GM12878 (cell line): ENCODE measurements at regions not wholly inside any gene's neighbourhood (a gene's known extent, or its start where the extent isn't known, plus 50 kb on each side); places are given as distances from the start of the nearest gene placed in this dataset.

Experiments used
- ATAC-seq: fragments of 200-7000 bp; cut with Tn5 transposase; 3 replicates; pipeline ENCODE4 v1.9.1; 2020; ENCODE audit warnings: mild to moderate bottlenecking, moderate library complexity
- BruUV-seq: library from RNA; stranded (reverse); fragments of 400-500 nt; replicated peaks from 2 replicates; lab custom pipeline; 2021; lab: Mats Ljungman, UMichigan
- CTCF ChIA-PET: fragments of 300-600 bp; sonication (Branson Sonifier 250); formaldehyde crosslinking; extraction: SDS; loops from one replicate; lab custom pipeline; 2021; ENCODE audit warnings: inconsistent platforms; lab: Yijun Ruan, JAX
- POLR2A ChIA-PET: fragments of 350-600 bp; formaldehyde crosslinking; extraction: SDS; loops from one replicate; lab custom pipeline; 2021; ENCODE audit warnings: inconsistent platforms; lab: Charles Lee
- RAD21 ChIA-PET: fragments of 300-600 bp; sonication (Branson Sonifier 250); formaldehyde crosslinking; loops from one replicate; lab custom pipeline; 2023; ENCODE audit warnings: antibody characterized with exemption; ENCODE audit not compliant: unreplicated experiment; lab: Charles Lee
- SMC1A ChIA-PET: fragments of 300-600 bp; sonication (Branson Sonifier 250); formaldehyde crosslinking; loops from one replicate; lab custom pipeline; 2023; ENCODE audit not compliant: unreplicated experiment, uncharacterized antibody; lab: Charles Lee
- DNase-seq: peaks from one replicate; pipeline ENCODE4 v3.0.0-alpha.2; 2011; ENCODE audit warnings: low read depth, low spot score
- FAIRE-seq: peaks from 3 replicates; lab custom pipeline; 2011; peaks lifted over from hg19 to GRCh38; lab: Jason Lieb, UNC
- H2AFZ ChIP-seq: 2 replicates; pipeline ENCODE4 v1.6.0; 2011; ENCODE audit warnings: low read depth, low read length, control low read depth; ENCODE audit not compliant: control insufficient read depth
- H3K27ac ChIP-seq: 2 replicates; pipeline ENCODE4 v1.5.1; 2011; ENCODE audit warnings: control low read depth; ENCODE audit not compliant: control insufficient read depth, insufficient read depth
- H3K27me3 ChIP-seq, 2 experiments: replicated peaks in 1 of 2; 2 replicates each; pipeline versions ENCODE4 v1.6.0 to v1.6.1; 2011; ENCODE audit warnings: low read length in 1 of 2; ENCODE audit not compliant: control insufficient read depth in 2 of 2, insufficient read depth in 2 of 2
- H3K36me3 ChIP-seq, 2 experiments: 2 replicates each; pipeline ENCODE4 v1.5.1; 2011; ENCODE audit warnings: low read length in 1 of 2; ENCODE audit not compliant: control insufficient read depth in 2 of 2, insufficient read depth in 2 of 2
- H3K4me1 ChIP-seq: 2 replicates; pipeline ENCODE4 v1.6.1; 2011; ENCODE audit warnings: mild to moderate bottlenecking, low read length, moderate library complexity, mixed read lengths; ENCODE audit not compliant: control insufficient read depth, insufficient read depth
- H3K4me2 ChIP-seq: 2 replicates; pipeline ENCODE4 v1.6.0; 2011; ENCODE audit warnings: control low read depth; ENCODE audit not compliant: control insufficient read depth, insufficient read depth
- H3K4me3 ChIP-seq: fragments of 200-600 bp; sonication (generic); 2 replicates; pipeline ENCODE4 v1.5.1; 2016
- H3K79me2 ChIP-seq: 2 replicates; pipeline ENCODE4 v1.6.0; 2011; ENCODE audit warnings: low read length; ENCODE audit not compliant: control insufficient read depth, insufficient read depth
- H3K9ac ChIP-seq: 2 replicates; pipeline ENCODE4 v1.8.0; 2011; ENCODE audit warnings: low read length, control low read depth, mixed read lengths; ENCODE audit not compliant: control insufficient read depth, insufficient read depth
- H3K9me3 ChIP-seq: replicated peaks from 3 replicates; pipeline ENCODE4 v1.5.1; 2011; ENCODE audit warnings: mild to moderate bottlenecking, low read length; ENCODE audit not compliant: control insufficient read depth, insufficient read depth
- H4K20me1 ChIP-seq: 2 replicates; pipeline ENCODE4 v1.6.0; 2011; ENCODE audit not compliant: control insufficient read depth, insufficient read depth
- CEBPZ ChIP-seq: fragments of 150-350 bp; IDR thresholded peaks from 2 replicates; pipeline ENCODE4 v1.6.1; 2016; ENCODE audit warnings: low read depth, low read length
- CHD4 ChIP-seq: fragments of 200-600 bp; sonication (generic); IDR thresholded peaks from 2 replicates; pipeline ENCODE4 v1.6.1; 2016; ENCODE audit warnings: mild to moderate bottlenecking
- GATAD2B ChIP-seq: fragments of 450-650 bp; conservative IDR thresholded peaks from 2 replicates; pipeline ENCODE4 v1.6.1; 2017; ENCODE audit warnings: low read depth, mild to moderate bottlenecking, moderate library complexity
- IRF5 ChIP-seq: fragments of 450-650 bp; IDR thresholded peaks from 2 replicates; pipeline ENCODE4 v1.6.1; 2017; ENCODE audit warnings: borderline replicate concordance
- JUNB ChIP-seq: IDR thresholded peaks from 2 replicates; pipeline ENCODE4 v1.6.1; 2016; ENCODE audit warnings: antibody characterized with exemption, mild to moderate bottlenecking
- NKRF ChIP-seq: fragments of 450-650 bp; conservative IDR thresholded peaks from 2 replicates; pipeline ENCODE4 v1.6.1; 2017; ENCODE audit warnings: mild to moderate bottlenecking, moderate library complexity
- RAD21 ChIP-seq: IDR thresholded peaks from 2 replicates; pipeline ENCODE4 v1.6.1; 2011; ENCODE audit warnings: mild to moderate bottlenecking, low read depth, low read length, moderate library complexity; ENCODE audit not compliant: insufficient read depth
- STAT1 ChIP-seq: fragments of 450-650 bp; conservative IDR thresholded peaks from 2 replicates; pipeline ENCODE4 v1.6.1; 2014; ENCODE audit warnings: antibody characterized with exemption, mild to moderate bottlenecking
- WRNIP1 ChIP-seq: IDR thresholded peaks from 2 replicates; pipeline ENCODE4 v1.6.1; 2011; ENCODE audit warnings: low read depth, low read length, improper control_type of control experiment, borderline replicate concordance
- ZNF217 ChIP-seq: fragments of 450-650 bp; IDR thresholded peaks from 2 replicates; pipeline ENCODE4 v1.6.1; 2017; ENCODE audit warnings: antibody characterized with exemption, mild to moderate bottlenecking
- ZNF592 ChIP-seq: fragments of 450-650 bp; IDR thresholded peaks from 2 replicates; pipeline ENCODE4 v1.6.1; 2017; ENCODE audit warnings: mild to moderate bottlenecking, moderate library complexity
- WGBS: methylation state at CpG from one replicate; pipeline ENCODE4 v1.1.6; 2016; ENCODE audit warnings: low lambda C conversion rate; ENCODE audit not compliant: insufficient replicate concordance, insufficient coverage; ENCODE audit errors: missing lambda C conversion rate; 5-methylcytosine and 5-hydroxymethylcytosine counted together
- in situ Hi-C: fragments of 300-500 bp; cut with MboI; formaldehyde crosslinking; loops from 9 replicates; pipeline ENCODE4 v1.14.3; 2018; ENCODE audit warnings: mixed read lengths
- intact Hi-C: fragments of 100-400 bp; cut with micrococcal nuclease; formaldehyde crosslinking; loops from one replicate; pipeline ENCODE4 v1.14.2; 2022; ENCODE audit not compliant: unreplicated experiment

- no peak for TF ChIP-seq IRF5
- no peak for TF ChIP-seq WRNIP1
- no peak for TF ChIP-seq ZNF217
- no peak for TF ChIP-seq JUNB
- no peak for TF ChIP-seq GATAD2B
Measured at GRCh38 chr18:76080430-76080829, 414.6 kb downstream of the ZNF516 start (continued).

- Histone ChIP-seq H4K20me1 (no peaks in the 10 kb centered on the region), H3K27me3 (no peaks in the 10 kb centered on the region), H2AFZ (no peak overlapping the region), H3K36me3 (no peaks in the 10 kb centered on the region), H3K9me3 (no peaks in the 10 kb centered on the region), H3K27ac (no peak overlapping the region), H3K4me3 (no peak overlapping the region), H3K4me2 (no peak overlapping the region), H3K9ac (no peak overlapping the region), H3K79me2 (no peaks in the 10 kb centered on the region), H3K4me1 (no peaks in the 10 kb centered on the region)
- DNase-seq (no peak), FAIRE-seq (no peak), ATAC-seq (no peak)
- intact Hi-C loops (no loop called here), in situ Hi-C loops (no loop called here)
- ChIA-PET POLR2A (no interaction called here), SMC1A (interaction anchor here (0.7 kb wide), 1 partner anchor 1715 kb away, joined by 3 read pairs; no protein-coding TSS in a partner anchor), CTCF (no interaction called here), RAD21 (no interaction called here)
- BruUV-seq, result no TSS peak
- 12% methylated on average over 4 of the region's 4 CpGs for WGBS
- TF ChIP-seq RAD21, result no peak
- TF ChIP-seq ZNF592, result no peak
- TF ChIP-seq STAT1, result no peak
- no peak for TF ChIP-seq CHD4
- no peak for TF ChIP-seq CEBPZ
- no peak for TF ChIP-seq NKRF
Measured at GRCh38 chr18:76075777-76076176, 419.3 kb downstream of the ZNF516 start.
